ENCODE measurements at regions not wholly inside any gene's neighbourhood (a gene's known extent, or its start where the extent isn't known, plus 50 kb on each side); places are given as distances from the start of the nearest gene placed in this dataset.

DNA sequence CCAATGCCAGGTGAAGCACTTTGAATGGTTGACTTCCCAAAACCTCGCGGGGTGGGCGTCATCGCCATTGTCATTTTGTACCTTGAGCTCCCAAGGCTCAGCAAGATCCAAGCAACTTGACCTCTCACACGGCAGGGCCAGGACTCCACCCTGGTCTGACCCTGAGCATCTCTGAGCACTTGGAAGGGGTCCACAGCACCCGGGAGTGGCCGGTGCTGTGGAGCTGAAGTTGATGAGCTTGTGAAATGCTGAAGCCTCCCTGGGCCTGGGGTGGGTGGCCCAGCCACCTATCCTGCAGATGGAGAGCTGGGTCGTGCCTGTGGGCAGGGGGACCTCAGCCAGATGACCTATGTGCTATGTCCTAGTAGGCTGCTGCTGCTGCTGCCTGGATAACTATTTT is 283.3 kb upstream of the FOXF1 start:
- TF ChIP-seq POLR2AphosphoS5 (IDR thresholded peaks at IDR 0.05; ENCODE audit: low read depth, low read length): no peak
- no peak for TF ChIP-seq CTCF (IDR thresholded peaks at IDR 0.05)
- TF ChIP-seq SIN3A (IDR thresholded peaks at IDR 0.05; ENCODE audit: borderline replicate concordance, insufficient read depth, low read depth, low read length): no peak
- TF ChIP-seq, protein P1, sequence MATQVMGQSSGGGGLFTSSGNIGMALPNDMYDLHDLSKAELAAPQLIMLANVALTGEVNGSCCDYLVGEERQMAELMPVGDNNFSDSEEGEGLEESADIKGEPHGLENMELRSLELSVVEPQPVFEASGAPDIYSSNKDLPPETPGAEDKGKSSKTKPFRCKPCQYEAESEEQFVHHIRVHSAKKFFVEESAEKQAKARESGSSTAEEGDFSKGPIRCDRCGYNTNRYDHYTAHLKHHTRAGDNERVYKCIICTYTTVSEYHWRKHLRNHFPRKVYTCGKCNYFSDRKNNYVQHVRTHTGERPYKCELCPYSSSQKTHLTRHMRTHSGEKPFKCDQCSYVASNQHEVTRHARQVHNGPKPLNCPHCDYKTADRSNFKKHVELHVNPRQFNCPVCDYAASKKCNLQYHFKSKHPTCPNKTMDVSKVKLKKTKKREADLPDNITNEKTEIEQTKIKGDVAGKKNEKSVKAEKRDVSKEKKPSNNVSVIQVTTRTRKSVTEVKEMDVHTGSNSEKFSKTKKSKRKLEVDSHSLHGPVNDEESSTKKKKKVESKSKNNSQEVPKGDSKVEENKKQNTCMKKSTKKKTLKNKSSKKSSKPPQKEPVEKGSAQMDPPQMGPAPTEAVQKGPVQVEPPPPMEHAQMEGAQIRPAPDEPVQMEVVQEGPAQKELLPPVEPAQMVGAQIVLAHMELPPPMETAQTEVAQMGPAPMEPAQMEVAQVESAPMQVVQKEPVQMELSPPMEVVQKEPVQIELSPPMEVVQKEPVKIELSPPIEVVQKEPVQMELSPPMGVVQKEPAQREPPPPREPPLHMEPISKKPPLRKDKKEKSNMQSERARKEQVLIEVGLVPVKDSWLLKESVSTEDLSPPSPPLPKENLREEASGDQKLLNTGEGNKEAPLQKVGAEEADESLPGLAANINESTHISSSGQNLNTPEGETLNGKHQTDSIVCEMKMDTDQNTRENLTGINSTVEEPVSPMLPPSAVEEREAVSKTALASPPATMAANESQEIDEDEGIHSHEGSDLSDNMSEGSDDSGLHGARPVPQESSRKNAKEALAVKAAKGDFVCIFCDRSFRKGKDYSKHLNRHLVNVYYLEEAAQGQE (IDR thresholded peaks at IDR 0.05; ENCODE audit: insufficient read depth in 1 of 2, low read depth in 2 of 2, low read length in 1 of 2): no peak
- no peak for TF ChIP-seq TCF7L2 (IDR thresholded peaks at IDR 0.05; ENCODE audit: low read depth, low read length)

All from Panc1 (cell line).